Left forelimb (tissue), 1 donor: ENCODE measurements at regions not wholly inside any gene's neighbourhood (a gene's known extent, or its start where the extent isn't known, plus 50 kb on each side); places are given as distances from the start of the nearest gene placed in this dataset.
"Not testable (repeated sequence)": the region's sequence is repeated elsewhere in the genome, so short reads cannot be mapped to it uniquely, and the experiment has no call there.

ENCODE experiments used
- DNase-seq: peaks from one replicate; pipeline ENCODE4 v3.0.0-alpha.2; 2018; ENCODE audit warnings: low spot score

GRCh38 chr1:223961985-223962384, 116.2 kb upstream of the TP53BP2 start:
- DNase-seq: not testable (repeated sequence)

DNA sequence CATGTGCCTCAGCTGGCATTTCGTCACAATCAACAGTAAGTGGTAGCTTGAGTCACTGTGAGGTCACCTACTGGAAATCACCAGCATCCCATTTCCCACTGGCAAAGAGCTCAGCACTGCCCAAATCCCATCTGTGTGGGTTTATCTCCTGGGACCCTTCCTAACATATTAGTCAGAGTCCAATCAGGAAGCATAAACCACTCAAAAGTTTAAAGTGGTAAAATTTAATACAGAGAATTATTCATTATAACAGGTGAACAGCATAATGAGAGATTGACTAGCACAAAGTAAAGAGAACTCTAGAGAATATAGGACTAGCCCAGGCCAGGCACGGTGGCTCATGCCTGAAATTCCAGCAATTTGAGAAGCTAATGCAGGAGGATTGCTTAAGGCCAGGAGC, 107.1 kb upstream of the TP53BP2 start:
- not testable (repeated sequence) for DNase-seq

DNA sequence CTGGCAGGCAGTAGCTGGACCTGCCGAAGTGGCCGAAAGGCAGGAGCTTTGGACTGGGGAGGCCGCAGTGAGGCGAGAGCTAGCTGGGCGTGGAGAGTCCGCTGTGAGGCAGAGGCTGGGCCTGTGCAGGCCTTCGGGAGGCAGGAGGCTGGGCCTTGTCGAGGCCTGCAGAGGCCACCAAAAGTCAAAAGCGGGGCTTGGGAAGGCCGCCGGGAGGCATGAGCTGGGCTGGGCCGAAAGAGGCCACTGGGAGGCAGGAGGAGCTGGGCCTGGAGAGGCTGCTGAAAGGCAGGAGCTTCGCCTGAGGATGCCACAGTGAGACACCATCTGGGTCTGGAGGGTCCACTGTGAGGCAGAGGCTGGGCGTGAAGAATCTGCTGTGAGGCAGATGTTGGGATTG, 105.8 kb upstream of the TP53BP2 start:
- DNase-seq: not testable (repeated sequence)

GRCh38 chr1:223949944-223950343, 104.2 kb upstream of the TP53BP2 start:
- DNase-seq: not testable (repeated sequence)

DNA sequence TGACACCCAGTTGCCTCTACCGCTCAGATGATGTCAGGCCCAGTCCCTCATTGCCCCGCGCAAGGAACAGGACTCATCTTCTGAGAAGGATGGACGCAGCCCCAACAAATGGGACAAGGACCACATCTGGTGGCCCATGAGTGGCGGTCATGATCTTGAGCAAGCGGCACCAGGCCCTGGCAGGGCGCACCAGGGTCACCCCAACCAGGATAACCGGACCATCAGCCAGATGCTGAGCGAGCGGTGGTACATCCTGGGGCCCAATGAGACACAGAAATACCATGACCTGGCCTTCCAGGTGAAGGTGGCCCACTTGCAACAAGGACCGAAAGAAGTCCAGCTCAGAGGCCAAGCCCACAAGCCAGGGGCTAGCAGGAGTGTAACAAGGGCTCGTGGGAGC, 102.3 kb upstream of the TP53BP2 start:
- DNase-seq: not testable (repeated sequence)

DNA sequence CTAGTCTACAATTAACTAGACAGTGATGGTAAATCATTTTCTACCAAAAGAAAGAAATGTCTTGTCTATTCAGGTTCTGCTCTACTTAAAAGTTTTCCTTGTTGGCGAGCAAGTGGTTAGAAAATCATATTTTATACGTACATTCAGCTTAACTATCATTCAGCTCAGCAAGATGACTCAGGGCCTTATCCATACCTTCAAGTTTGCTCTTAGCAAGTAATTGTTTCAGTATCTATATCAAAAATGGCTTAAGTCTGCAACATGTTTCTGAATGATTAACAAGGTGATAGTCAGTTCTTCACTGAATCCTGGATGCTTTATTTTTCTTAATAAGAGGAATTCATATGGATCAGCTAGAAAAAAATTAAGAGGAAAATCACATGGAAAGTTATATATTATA, 90.8 kb upstream of the TP53BP2 start:
- DNase-seq: not testable (repeated sequence)

DNA sequence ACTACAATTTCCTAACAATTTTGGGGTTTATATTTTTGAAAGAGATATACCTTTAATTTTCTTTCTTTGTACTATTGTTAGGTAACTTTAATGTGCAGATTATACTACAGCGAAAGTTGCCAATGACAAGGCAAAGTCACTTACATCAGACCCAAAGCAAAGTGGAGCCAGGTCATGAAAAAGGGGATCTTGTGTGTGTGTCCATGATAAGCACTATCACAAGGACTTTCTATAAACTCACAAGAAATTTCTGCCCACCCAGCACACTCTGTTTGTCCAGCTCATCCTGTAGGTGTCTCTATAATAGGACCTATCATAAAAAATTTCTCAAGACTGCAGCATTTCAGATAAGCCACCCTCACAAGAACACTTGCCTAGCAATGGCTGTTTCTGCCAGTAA, 85.7 kb upstream of the TP53BP2 start:
- not testable (repeated sequence) for DNase-seq

- DNase-seq: not testable (repeated sequence)
Measured at GRCh38 chr1:223920805-223921204, 75.1 kb upstream of the TP53BP2 start.

- DNase-seq: not testable (repeated sequence)
Measured at GRCh38 chr1:223915476-223915875, 69.7 kb upstream of the TP53BP2 start.

GRCh38 chr1:223913715-223914114, 68.0 kb upstream of the TP53BP2 start:
- DNase-seq: not testable (repeated sequence)

DNA sequence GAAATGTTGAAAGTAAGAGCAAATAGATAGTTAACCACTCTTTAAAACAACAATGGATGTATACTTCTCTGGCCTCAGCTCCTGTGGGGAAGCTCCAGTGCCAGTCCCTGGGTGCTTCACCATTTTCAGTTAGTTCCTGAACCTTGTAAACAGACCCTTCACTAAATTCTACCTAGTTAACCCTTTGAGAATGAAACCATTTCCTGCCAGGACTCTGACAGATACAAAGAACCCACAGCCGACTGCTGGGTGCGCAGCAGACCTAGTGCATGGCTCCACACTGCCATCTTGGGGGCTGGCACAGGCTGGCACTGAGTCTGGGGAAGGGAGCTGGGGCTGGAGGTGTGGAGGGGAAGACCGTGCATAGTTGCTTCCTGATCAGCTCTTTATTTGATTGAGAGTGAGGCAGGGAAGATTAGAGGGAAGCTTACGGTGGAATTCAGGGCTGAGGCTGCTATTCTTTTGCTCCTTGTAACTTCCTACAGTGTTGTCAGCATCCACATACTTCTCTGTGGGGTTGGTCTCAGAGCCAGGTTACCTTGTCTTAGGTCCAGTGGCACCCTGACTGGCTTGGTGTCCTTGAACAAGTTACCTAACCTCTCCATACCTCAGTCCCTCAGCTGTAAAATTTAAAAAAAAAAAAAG, 62.3 kb upstream of the TP53BP2 start:
- not testable (repeated sequence) for DNase-seq

- not testable (repeated sequence) for DNase-seq
Measured at GRCh38 chr1:223903221-223903620, 57.5 kb upstream of the TP53BP2 start.

DNA sequence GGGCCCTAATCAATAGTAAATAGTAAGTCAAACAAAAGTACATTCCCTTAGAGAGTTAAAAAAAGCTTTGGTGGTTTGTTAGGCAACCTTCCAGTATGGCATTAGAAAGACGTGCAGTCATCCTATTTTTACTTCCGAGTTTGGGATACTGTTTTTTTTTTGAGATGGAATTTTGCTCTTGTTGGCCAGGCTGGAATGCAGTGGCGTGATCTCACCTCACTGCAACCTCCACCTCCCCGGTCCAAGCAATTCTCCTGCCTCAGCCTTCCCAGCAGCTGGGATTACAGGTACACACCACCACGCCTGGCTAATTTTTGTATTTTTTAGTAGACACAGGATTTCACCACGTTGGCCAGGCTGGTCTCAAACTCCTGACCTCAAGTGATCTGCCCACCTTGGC, 54.0 kb upstream of the TP53BP2 start:
- not testable (repeated sequence) for DNase-seq

DNA sequence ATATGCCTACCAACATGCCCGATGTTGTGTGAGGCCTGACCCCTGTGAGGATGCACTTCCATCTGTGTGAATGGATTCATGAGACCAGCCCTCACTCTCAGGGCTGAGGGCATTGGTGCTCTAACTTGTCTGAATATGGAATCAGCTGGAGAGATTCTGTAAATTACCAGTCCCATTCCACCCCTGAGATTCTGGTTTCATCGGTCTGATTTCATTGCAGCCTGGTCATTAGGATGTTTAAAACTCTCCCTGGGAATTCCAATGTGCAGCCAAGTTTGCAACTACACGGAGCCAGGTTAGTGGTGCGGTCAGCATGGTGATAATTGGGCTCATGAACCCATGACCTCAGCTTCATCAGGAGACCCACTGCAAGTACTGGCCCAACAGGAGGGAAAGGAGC, 51.4 kb upstream of the TP53BP2 start:
- DNase-seq: not testable (repeated sequence)

DNA sequence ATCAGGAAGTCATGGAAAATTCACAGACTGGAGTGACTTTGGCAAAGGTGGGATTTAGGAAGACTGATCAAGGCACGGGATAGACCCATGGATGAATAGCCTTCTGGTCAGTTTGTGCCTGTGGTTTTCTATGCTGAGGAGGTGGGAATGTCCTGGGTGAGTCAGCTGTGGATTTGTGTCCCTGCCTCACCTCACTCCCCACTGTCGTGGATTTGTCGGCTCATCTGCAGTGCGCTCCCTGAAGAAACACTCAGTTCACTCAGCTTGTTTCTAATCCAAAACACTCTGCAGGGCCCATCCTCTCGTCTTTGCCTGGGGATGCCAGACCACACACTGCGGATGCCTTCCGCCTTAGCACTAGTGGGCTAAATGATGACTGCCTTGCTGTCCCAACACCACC, 50.2 kb upstream of the TP53BP2 start:
- not testable (repeated sequence) for DNase-seq
